Activated T-helper 2 cell treated with anti-CD3 and anti-CD28 coated beads, Interferon-gamma antibody, Interleukin-2, Interleukin-4, amounts not matched to agents 10 μg/mL and 5 μg/mL and 100 μg/mL, durations not matched to agents 14 hours and 24 hours and 36 hours (primary cell): ENCODE measurements at regions not wholly inside any gene's neighbourhood (a gene's known extent, or its start where the extent isn't known, plus 50 kb on each side); places are given as distances from the start of the nearest gene placed in this dataset.
"Not testable (repeated sequence)": the region's sequence is repeated elsewhere in the genome, so short reads cannot be mapped to it uniquely, and the experiment has no call there.

Experiments used
- DNase-seq: peaks from one replicate; pipeline ENCODE4 v3.0.0; 2021; ENCODE audit warnings: low spot score
- H3K27ac Mint-ChIP-seq: one replicate; pipeline ENCODE4 v1.8.0; 2021; ENCODE audit warnings: mixed read lengths
- H3K27me3 Mint-ChIP-seq: one replicate; pipeline ENCODE4 v1.8.0; 2021; ENCODE audit warnings: low read depth, mixed read lengths
- H3K36me3 Mint-ChIP-seq: one replicate; pipeline ENCODE4 v1.8.0; 2021; ENCODE audit warnings: low read depth, mixed read lengths
- H3K4me1 Mint-ChIP-seq: one replicate; pipeline ENCODE4 v1.8.0; 2021; ENCODE audit warnings: low read depth, mixed read lengths
- H3K4me3 Mint-ChIP-seq: one replicate; pipeline ENCODE4 v1.8.0; 2021; ENCODE audit warnings: low read depth, mild to moderate bottlenecking, moderate library complexity, mixed read lengths
- H3K9me3 Mint-ChIP-seq: one replicate; pipeline ENCODE4 v1.8.0; 2021; ENCODE audit warnings: mixed read lengths
- intact Hi-C: fragments of 100-400 bp; cut with micrococcal nuclease; formaldehyde crosslinking; loops from one replicate; pipeline ENCODE4 v1.15.1; 2023

DNA sequence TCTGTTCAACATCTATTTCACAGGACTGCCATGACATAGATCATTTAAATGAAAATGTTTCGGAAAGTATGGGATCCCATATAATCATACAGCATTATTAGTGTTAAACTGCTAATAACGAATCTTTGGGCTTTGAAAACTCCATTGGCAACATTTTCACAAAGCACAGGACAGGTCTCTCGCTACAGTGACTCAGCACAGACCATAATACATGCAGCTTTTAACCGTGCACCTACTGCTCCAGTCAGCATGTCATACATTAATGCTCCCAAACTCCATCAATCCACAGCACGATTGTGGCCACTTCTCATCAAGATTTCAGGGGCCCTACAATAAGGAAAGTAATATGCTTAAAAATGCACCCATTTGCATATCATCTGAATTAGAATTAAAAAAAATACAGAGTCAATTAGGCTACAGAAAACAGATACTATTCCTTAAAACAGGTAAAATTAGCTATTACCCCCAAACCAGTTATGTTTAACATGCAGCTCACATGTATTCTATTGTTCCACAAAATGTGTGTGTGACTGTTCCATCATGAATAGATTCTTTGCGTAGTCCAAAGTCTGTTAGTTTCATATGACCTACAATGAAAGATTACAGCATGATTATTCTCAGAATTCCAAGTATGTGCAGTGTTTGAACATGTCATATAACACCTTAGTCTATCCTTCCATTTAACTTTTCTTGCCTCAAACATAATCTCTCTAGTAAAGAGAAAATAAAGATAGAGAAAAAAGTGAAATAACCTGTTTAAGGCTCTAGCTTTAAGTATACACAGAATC, 141.6 kb upstream of the EFCAB3 start:
- H3K27ac Mint-ChIP-seq, DNase-seq, intact Hi-C loops, H3K9me3 Mint-ChIP-seq, H3K36me3 Mint-ChIP-seq, H3K4me1 Mint-ChIP-seq, H3K4me3 Mint-ChIP-seq: not testable (repeated sequence)
- H3K27me3 Mint-ChIP-seq, result peaks cover 17% of the 10 kb centered on the region

DNA sequence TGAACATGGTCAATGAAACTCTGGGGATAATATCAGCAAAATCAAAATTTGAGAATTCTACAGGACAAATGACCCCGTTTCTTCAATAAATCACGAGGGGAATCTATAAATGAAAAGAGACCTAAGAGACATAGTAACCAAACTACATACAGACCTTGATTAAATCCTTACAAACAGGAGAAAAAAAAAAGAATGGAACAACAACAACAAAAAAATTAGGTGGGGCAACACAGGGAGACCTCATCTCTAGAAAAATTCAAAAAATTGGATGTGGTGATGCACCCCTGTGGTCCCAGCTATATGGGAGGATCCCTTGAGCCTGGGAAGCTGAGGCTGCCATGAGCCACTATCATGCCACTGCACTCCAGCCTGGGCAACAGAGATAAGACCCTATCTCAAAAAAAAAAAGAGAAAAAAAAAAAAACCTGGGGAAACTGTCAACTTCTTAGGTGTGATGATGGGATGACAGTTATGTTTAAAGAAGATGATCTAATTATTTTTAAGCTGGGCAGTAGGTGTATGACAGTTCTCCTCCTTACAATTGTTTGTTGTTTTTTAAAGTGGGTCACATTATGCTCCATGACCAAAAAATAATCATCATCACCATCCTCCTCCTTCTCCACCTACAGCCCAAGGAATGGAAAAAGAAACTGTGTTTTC, 146.4 kb upstream of the EFCAB3 start:
- not testable (repeated sequence) for H3K27ac Mint-ChIP-seq, H3K36me3 Mint-ChIP-seq

DNA sequence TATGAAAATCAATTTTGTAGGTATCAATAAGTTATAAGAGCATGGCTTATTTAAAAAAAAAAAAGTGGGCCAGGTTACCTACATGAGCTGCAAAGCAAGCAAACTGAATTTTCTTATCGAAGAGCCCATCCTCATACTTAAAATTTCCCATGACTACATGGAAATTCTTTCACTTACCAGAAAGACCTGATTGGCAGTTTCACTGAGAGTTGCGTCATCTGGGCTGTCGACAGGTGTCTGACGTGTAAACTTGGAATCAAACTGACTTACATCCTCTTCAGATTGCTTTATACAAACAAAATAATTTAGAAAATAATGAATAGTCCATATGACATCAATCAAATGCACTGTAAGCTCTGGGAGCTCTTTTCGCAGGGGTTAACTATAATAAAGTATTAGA, 149.1 kb upstream of the EFCAB3 start:
- intact Hi-C loops, H3K9me3 Mint-ChIP-seq, H3K36me3 Mint-ChIP-seq, DNase-seq, H3K4me3 Mint-ChIP-seq, H3K27me3 Mint-ChIP-seq, H3K4me1 Mint-ChIP-seq, H3K27ac Mint-ChIP-seq: not testable (repeated sequence)

More for the DNA sequence above, 146.4 kb upstream of the EFCAB3 start:
- H3K4me3 Mint-ChIP-seq, H3K9me3 Mint-ChIP-seq, H3K4me1 Mint-ChIP-seq, intact Hi-C loops, DNase-seq: not testable (repeated sequence)
- peaks cover 10% of the 10 kb centered on the region for H3K27me3 Mint-ChIP-seq

DNA sequence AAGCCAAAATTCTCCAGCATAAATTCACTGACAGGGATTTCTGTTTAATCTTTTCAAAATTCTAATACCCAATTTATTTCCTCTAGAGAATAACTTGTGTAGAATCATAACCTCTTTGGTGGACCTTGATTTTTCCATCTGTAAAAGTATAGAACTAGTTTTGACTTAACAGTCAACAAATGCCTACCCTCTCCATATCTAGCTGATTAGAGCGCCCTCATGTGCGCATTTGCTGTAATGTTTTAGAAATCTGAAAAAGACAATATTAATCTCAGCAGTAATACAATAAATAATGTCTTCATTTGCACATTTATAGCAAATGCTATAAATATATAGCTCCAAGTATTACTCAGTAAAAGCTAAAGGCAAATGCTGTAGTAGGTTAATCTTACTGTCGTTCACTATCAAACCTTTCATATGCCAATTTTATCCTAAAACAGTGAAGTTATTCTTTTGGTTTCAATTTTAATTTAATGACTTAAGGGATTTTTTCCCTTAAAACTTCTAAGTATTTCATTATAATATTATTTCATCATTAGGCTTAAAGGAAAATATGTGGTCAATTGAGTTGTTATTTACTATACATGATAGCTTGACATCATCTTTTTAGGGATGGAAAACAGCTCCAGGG, 153.6 kb upstream of the EFCAB3 start:
- DNase-seq, intact Hi-C loops, H3K27me3 Mint-ChIP-seq, H3K27ac Mint-ChIP-seq, H3K4me3 Mint-ChIP-seq, H3K36me3 Mint-ChIP-seq, H3K9me3 Mint-ChIP-seq, H3K4me1 Mint-ChIP-seq: not testable (repeated sequence)

DNA sequence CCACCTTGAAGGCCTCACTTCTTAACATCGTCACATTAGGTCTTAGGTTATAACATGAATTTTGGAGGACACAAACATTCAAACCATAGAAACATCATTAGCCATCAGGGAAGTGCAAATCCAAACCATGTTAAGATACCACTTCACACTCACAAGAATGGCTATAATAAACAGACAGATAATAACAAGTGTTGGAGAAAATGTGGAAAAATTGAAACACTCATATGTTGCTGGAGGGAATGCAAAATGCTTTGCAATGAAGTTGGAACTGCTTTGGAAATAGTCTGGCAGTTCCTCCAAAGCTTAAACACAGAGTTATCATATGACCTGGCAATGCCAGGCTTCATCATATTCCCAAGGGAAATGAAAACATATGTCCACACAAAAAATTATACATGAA, 156.8 kb upstream of the EFCAB3 start:
- H3K9me3 Mint-ChIP-seq, H3K4me3 Mint-ChIP-seq, H3K27me3 Mint-ChIP-seq, H3K27ac Mint-ChIP-seq, H3K36me3 Mint-ChIP-seq, H3K4me1 Mint-ChIP-seq, intact Hi-C loops, DNase-seq: not testable (repeated sequence)

DNA sequence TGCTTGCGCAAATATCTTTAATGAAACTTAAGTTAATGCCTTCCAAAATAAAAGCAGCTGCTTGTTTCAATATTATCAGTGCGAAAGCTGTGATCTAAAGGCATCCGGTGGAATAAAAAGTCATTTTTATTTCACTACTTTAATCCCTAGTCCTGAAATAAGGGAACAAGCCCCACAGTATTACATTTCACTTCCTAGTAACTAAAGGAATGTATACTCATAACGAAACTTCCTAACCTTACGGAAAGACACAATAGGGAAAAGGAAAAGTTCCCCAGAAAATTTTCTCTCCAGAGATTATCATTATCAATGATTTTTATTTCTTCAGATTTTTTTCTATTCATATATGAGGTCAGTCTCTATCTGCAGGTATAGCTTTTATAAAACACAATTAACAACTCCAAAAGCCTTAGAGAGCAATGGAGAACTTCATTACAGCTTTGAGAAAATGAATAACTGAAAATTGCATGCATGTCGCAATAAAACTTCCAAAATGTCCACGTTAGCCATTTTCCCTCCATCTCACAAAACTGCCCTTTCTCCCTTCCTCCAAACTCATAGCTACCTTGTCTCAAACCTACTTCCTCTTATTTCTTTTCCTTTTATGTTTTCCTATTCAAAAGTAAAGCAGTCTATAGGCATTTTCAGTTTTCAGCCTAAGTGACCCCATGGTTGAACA, 154.3 kb upstream of the MED13 start:
- Mint-ChIP-seq H3K9me3 (no peaks in the 10 kb centered on the region), H3K36me3 (no peaks in the 10 kb centered on the region), H3K4me1 (no peaks in the 10 kb centered on the region), H3K27ac (no peak overlapping the region), H3K27me3 (peaks cover 6% of the 10 kb centered on the region), H3K4me3 (no peak overlapping the region)
- intact Hi-C loops, result no loop called here
- no peak for DNase-seq

DNA sequence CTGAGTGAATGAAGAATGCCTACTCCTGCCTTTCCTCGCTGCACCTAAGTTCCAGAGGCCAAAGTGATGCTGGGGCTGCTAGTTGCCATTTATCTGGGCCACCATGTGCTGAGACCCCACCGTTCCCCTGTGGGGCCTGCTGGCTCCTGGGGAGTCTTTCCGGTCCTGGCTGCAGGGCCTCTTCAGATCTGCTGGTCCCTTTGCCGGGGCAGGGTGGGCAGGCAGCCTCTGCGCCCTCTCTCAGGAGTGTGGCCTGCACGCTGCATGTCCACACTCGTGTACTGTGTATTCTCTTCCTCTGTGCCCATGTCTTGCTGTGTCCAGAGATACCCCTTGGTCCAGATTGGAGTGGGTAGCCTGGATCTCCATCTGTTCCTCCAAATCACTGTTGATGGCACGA, 151.8 kb upstream of the MED13 start:
- no peaks in the 10 kb centered on the region for H3K4me1 Mint-ChIP-seq
- no peak for DNase-seq
- H3K4me3 Mint-ChIP-seq, result no peak overlapping the region
- intact Hi-C loops, result no loop called here
- H3K9me3 Mint-ChIP-seq, result no peaks in the 10 kb centered on the region
- H3K27ac Mint-ChIP-seq, result no peak overlapping the region
- no peaks in the 10 kb centered on the region for H3K36me3 Mint-ChIP-seq
- peaks cover 12% of the 10 kb centered on the region for H3K27me3 Mint-ChIP-seq

DNA sequence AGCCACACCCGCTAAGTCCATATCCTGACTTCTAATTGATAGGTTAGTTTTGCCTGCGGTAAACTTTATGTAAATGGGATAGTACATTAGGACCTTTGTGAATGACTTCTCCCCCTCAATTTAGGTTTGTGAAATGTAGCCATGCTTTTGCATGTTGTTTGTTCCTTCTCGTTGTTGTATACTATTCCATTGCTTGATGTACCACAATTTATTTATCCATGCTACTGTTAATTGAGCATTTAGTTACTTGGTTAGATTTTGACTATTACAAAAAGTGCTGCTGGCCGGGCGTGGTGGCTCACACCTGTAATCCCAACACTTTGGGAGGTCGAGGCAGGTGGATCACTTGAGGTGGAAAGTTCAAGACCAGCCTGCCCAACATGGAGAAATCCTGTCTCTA, 150.8 kb upstream of the MED13 start:
- intact Hi-C loops, DNase-seq, H3K4me3 Mint-ChIP-seq, H3K4me1 Mint-ChIP-seq, H3K36me3 Mint-ChIP-seq, H3K27ac Mint-ChIP-seq, H3K9me3 Mint-ChIP-seq: not testable (repeated sequence)
- peaks cover 16% of the 10 kb centered on the region for H3K27me3 Mint-ChIP-seq

DNA sequence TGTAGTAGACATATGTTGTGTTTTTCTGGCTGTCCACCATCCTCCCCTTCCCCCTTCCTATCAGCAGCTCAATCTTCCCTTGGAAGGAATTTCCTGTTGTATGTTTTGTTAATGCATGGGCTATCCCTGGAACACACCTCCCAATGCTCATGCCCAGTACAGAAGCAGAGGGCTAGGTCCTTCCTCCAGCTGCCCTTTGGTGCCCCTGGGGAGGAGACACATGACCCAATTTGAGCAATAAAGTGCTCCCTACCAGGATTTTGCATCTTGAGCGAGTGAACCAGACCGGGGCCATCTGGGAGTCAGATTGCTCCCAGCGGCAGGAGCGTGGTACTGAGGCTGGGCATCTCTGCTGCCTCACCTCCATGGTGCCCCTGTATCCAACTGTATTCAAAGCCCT, 141.5 kb upstream of the MED13 start:
- Mint-ChIP-seq H3K36me3 (no peaks in the 10 kb centered on the region), H3K9me3 (no peaks in the 10 kb centered on the region), H3K4me3 (no peak overlapping the region), H3K27ac (no peak overlapping the region), H3K4me1 (no peaks in the 10 kb centered on the region), H3K27me3 (peaks cover under 1% of the 10 kb centered on the region)
- intact Hi-C loops, result no loop called here
- DNase-seq, result no peak

DNA sequence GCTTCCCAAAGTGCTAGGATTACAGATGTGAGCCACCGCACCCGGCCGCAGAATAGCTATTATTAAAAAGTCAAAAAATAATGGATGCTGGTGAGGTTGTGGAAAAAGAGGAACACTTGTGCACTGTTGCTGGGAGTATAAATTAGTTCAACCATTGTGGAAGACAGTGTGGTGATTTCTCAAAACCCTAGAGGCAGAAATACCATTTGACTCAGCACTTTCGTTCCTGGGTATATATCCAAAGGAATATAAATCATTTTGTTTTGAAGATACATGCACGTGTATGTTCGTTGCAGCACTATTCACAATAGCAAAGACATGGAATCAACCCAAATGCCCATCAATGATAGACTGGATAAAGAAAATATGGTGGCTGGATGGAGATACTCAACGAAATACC, 132.1 kb upstream of the MED13 start:
- DNase-seq, H3K27me3 Mint-ChIP-seq, intact Hi-C loops, H3K36me3 Mint-ChIP-seq, H3K9me3 Mint-ChIP-seq, H3K4me1 Mint-ChIP-seq, H3K4me3 Mint-ChIP-seq, H3K27ac Mint-ChIP-seq: not testable (repeated sequence)

DNA sequence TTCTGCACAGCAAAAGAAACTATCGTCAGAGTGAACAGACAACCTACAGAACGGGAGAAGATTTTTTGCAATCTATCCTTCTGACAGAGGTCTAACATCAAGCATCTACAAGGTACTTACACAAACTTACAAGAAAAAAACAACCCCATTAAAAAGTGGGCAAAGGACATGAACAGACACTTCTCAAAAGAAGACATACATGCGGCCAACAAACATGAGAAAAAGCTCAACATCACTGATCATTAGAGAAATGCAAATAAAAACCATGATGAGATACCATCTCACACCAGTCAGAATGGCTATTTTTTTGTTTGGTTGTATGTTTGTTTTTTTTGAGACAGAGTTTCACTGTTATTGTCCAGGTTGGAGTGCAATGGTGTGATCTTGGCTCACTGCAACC, 131.5 kb upstream of the MED13 start:
- H3K4me3 Mint-ChIP-seq, intact Hi-C loops, H3K4me1 Mint-ChIP-seq, H3K27ac Mint-ChIP-seq, H3K36me3 Mint-ChIP-seq, H3K27me3 Mint-ChIP-seq, DNase-seq, H3K9me3 Mint-ChIP-seq: not testable (repeated sequence)

DNA sequence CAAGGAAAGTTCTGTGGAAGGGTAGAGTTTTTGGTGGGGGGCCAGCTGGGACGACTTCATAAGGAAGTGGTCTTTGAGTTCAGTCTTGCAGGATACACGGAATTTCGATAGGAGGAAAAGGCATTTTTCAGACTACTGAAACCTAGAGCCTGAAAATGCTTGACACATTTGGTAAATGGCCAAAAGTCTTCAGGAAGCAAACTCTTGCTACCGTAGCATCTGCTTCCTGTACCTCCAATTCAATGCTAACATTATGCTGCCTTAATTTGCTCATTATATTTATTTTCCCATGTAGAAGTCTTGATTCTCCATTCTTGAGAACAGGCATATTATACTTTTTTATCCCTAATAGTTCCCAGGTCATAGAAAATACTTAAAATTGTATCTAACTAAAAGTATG, 129.3 kb upstream of the MED13 start:
- peaks cover 7% of the 10 kb centered on the region for H3K27me3 Mint-ChIP-seq
- no peak overlapping the region for H3K4me3 Mint-ChIP-seq
- no peak for DNase-seq

DNA sequence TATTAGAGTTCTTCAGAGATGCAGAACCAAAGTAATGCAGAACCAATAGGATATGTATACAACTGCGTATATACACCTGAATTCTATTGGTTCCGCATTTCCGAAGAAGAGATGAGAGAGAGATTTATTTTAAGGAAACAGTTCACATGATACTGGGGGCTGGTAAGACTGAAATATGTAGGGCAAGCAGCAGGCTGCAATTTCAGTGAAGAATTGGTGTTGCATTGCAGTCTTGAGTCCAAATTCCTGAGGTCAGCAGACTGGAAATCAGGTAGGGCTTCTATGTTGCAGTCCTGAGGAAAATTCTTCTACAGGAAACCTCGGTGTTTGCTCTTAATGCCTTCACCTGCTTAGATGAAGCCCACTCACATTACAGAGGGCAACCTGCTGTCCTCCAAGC, 128.2 kb upstream of the MED13 start:
- intact Hi-C loops, result no loop called here
- Mint-ChIP-seq H3K4me3 (no peak overlapping the region), H3K4me1 (no peaks in the 10 kb centered on the region), H3K36me3 (no peaks in the 10 kb centered on the region), H3K27ac (no peak overlapping the region), H3K27me3 (peaks cover 4% of the 10 kb centered on the region), H3K9me3 (no peaks in the 10 kb centered on the region)
- DNase-seq, result no peak

More for the DNA sequence above, 129.3 kb upstream of the MED13 start:
- intact Hi-C loops, result no loop called here
- no peaks in the 10 kb centered on the region for H3K36me3 Mint-ChIP-seq
- no peak overlapping the region for H3K27ac Mint-ChIP-seq
- no peaks in the 10 kb centered on the region for H3K9me3 Mint-ChIP-seq
- H3K4me1 Mint-ChIP-seq, result no peaks in the 10 kb centered on the region
